HFF-Myc (cell line): ENCODE measurements at regions not wholly inside any gene's neighbourhood (a gene's known extent, or its start where the extent isn't known, plus 50 kb on each side); places are given as distances from the start of the nearest gene placed in this dataset.
A peak's percentile ranks its signal among the peaks of the same experiment; 100 is the strongest.

Source experiments
- DNase-seq: peaks from one replicate; pipeline ENCODE4 v3.0.0-alpha.2; 2011; ENCODE audit warnings: low read depth; ENCODE audit errors: extremely low read depth
- H3K4me3 ChIP-seq: replicated peaks from 2 replicates; pipeline ENCODE4 v1.5.1; 2011; ENCODE audit warnings: low read depth, mild to moderate bottlenecking, control low read depth, low read length
- CTCF ChIP-seq: IDR thresholded peaks from 2 replicates; pipeline ENCODE4 v1.5.1; 2012; ENCODE audit warnings: mild to moderate bottlenecking, low read depth, low read length, control low read depth; ENCODE audit errors: missing control alignments

GRCh38 chr2:42903821-42904575 lies 111.6 kb upstream of the HAAO start:
- TF ChIP-seq CTCF: no peak
- H3K4me3 ChIP-seq: no peak overlapping the region
- no peak for DNase-seq

DNA sequence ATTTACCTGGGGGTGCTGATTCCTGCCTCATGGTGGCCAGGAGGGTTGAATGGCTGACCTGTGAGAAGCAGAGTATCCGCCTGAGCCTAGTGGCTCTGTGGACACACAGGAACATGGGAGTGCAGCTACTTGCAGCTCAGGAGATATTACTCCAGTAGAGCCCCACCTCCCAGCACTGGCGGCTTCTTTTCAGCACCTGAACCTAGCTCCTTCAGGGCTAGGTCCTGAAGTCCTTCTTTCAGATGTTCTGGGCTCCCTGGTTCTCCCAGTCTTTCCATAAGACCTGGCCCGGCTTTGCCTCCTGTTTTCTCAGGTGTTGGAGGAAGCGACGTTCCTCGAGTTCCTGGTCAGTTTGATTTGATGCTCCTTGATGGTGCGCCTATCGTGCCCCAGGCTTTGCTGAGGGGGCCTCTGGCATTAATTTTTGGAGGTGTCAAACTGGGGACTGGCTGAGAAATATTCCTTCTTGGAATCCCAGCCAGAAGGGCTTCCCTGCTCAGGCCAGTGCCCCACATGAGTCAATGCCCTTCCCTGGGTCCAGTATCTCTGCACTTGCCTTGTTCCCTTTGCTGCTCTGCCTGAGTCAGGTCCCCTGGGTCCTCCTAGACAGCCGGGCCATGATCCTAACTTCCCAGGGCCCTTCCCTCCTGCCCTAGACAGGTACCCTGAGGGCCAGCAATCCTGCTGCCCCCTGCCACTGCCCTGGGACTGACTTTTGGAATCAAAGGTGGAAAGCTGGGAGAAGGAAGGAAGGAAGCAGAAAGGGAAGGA lies 110.7 kb upstream of the HAAO start:
- no peak for DNase-seq
- H3K4me3 ChIP-seq: no peak overlapping the region
- TF ChIP-seq CTCF: no peak

DNA sequence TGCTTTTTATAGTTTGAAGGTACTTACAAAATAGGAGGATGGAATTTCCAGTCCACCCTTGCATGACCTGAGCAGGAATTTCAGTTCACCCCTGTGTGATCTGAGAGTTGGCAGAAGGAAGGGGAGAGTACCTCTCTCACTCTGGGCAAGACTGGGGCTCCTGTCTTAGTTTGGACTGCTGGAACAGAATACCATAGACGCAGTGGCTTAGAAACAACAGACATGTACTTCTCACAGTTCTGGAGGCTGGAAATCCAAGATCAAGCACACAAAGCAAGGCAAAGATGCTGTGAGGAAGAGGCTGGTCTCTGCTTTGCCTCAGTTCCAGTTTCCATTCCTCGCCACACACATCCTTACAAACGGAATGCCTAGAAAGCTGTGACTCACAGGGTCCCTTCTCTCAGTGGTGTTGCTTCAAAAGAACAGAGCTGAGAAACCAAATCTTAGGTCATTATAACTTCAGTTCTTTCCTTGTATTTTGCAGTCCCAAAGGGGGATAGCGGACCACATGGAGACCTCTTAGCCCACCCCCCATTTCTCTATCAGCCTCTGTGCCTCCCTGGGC lies 108.8 kb upstream of the HAAO start:
- DNase-seq: no peak
- TF ChIP-seq CTCF: no peak

DNA sequence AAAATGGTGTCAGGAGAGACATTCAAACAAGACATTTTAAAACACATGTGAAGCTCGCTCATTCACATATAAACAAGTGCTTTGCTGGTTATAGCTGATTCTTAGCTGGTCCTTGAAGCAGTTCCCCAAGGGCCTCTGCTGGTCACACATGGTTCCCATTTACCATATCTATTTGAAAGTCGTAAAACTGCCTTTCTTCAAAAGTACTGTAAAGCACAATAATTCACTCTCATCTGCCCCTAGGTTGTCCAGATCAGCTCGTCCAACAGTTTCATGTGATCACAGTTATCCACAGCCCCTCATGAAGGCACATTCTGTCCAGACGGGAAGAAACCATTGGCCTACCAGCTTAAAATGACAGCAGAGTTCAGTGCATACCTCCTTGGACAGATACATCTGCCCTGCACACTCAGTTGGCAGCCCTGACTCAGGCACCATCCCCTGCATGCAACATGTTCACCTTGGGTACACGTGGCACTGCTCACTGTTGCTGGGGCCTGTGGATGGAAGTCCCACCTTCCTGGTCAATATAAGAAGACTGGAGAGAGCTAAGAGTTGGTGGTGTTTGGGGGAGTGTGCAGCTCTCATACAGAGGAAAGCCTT lies 108.0 kb upstream of the HAAO start:
- peak; percentile 83 for DNase-seq
- TF ChIP-seq CTCF: no peak
- H3K4me3 ChIP-seq: no peak overlapping the region

More for the DNA sequence above, 108.8 kb upstream of the HAAO start:
- no peak overlapping the region for H3K4me3 ChIP-seq

DNA sequence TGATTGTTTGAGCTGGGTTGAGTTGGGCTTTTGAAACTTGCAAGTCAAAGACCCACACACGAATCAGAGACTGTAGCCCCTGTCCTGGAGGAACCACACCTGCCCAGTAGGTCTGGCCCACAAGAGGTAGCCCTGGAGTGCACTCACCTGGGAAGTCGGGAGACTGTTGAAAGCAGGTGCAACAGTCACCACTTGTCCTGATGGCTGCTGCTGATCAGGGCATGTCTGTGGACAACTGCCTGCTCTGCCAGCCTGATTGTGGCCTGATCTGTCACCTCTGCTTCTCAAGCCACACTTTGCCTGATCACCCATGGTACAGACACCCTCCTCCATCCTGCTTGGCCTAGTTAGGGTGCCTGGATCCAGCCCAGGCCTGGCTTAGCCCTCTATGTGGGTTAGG lies 105.0 kb upstream of the HAAO start:
- no peak for TF ChIP-seq CTCF
- no peak for DNase-seq
- no peak overlapping the region for H3K4me3 ChIP-seq

- no peak for TF ChIP-seq CTCF
These were observed 103.4 kb upstream of the HAAO start for GRCh38 chr2:42895791-42896135.

More at GRCh38 chr2:42895791-42896135, 103.4 kb upstream of the HAAO start:
- DNase-seq: no peak
- no peak overlapping the region for H3K4me3 ChIP-seq
